HepG2 (cell line): ENCODE measurements at regions not wholly inside any gene's neighbourhood (a gene's known extent, or its start where the extent isn't known, plus 50 kb on each side); places are given as distances from the start of the nearest gene placed in this dataset.

ENCODE experiments used
- ATAC-seq: fragments of 200-7000 bp; cut with Tn5 transposase; 3 replicates; pipeline ENCODE4 v1.9.1; 2020; ENCODE audit warnings: mild to moderate bottlenecking, moderate library complexity
- BruUV-seq: library from RNA; stranded (reverse); fragments of 400-500 nt; replicated peaks from 2 replicates; lab custom pipeline; 2021; lab: Mats Ljungman, UMichigan
- CTCF ChIA-PET: fragments of 300-600 bp; formaldehyde crosslinking; extraction: SDS; loops from one replicate; lab custom pipeline; 2021; ENCODE audit warnings: low total read pairs, inconsistent platforms, low intra/inter-chr PET ratio; lab: Yijun Ruan, JAX
- POLR2A ChIA-PET: fragments of 350-600 bp; sonication (Branson Sonifier 250); formaldehyde crosslinking; loops from one replicate; lab custom pipeline; 2020; ENCODE audit warnings: antibody characterized with exemption, inconsistent platforms; lab: Yijun Ruan, JAX
- DNase-seq: peaks from one replicate; pipeline ENCODE4 v3.0.0-alpha.2; 2015; ENCODE audit warnings: low spot score
- FAIRE-seq: peaks from 3 replicates; lab custom pipeline; 2011; peaks lifted over from hg19 to GRCh38; lab: Jason Lieb, UNC
- H2AFZ ChIP-seq: one replicate; pipeline ENCODE4 v1.6.1; 2011; ENCODE audit warnings: low read length, inconsistent platforms
- H3K27ac ChIP-seq: fragments of 300-600 bp; 3 replicates; pipeline ENCODE4 v1.8.0; 2011; ENCODE audit warnings: mixed run types, mild to moderate bottlenecking, mixed read lengths, low read length, inconsistent platforms; ENCODE audit not compliant: insufficient read depth; ENCODE audit errors: extremely low read length
- H3K27me3 ChIP-seq, 2 experiments: fragments of 200-600 bp in 1 of 2; 2 replicates in 1 of 2; 3 replicates in 1 of 2; pipeline versions ENCODE4 v1.6.0 to v1.8.0; 2011; ENCODE audit warnings: low read length in 2 of 2, mild to moderate bottlenecking in 2 of 2, moderate library complexity in 2 of 2, inconsistent platforms in 1 of 2; ENCODE audit not compliant: insufficient read depth in 2 of 2, control insufficient read depth in 1 of 2
- H3K36me3 ChIP-seq, 2 experiments: fragments of 200-600 bp in 1 of 2; replicated peaks in 1 of 2; 2 replicates in 1 of 2; 3 replicates in 1 of 2; pipeline versions ENCODE4 v1.5.1 to v1.8.0; 2011; ENCODE audit warnings: low read length in 2 of 2, inconsistent platforms in 1 of 2; ENCODE audit not compliant: insufficient read depth in 2 of 2, control insufficient read depth in 1 of 2
- H3K4me1 ChIP-seq: 2 replicates; pipeline ENCODE4 v1.5.1; 2012; ENCODE audit warnings: low read length, inconsistent platforms; ENCODE audit not compliant: insufficient read depth
- H3K4me2 ChIP-seq: 2 replicates; pipeline ENCODE4 v1.6.0; 2011; ENCODE audit warnings: low read depth, low read length, inconsistent platforms
- H3K4me3 ChIP-seq, 3 experiments: fragments of 200-600 bp in 1 of 3; sonication (generic), shearing (Covaris generic) in 1 of 3; replicated peaks in 1 of 3; 2 replicates each; pipeline ENCODE4 v1.5.1; 2011 to 2016; ENCODE audit warnings: low read length in 3 of 3, inconsistent platforms in 2 of 3, low read depth in 2 of 3, mild to moderate bottlenecking in 2 of 3, control low read depth in 1 of 3, mixed read lengths in 1 of 3; ENCODE audit not compliant: insufficient read depth in 1 of 3
- H3K79me2 ChIP-seq: one replicate; pipeline ENCODE4 v1.6.1; 2011; ENCODE audit warnings: low read length, inconsistent platforms; ENCODE audit not compliant: insufficient read depth
- H3K9ac ChIP-seq: 2 replicates; pipeline ENCODE4 v1.6.0; 2011; ENCODE audit warnings: mild to moderate bottlenecking, low read depth, low read length, inconsistent platforms; ENCODE audit not compliant: insufficient read depth
- H3K9me3 ChIP-seq: 2 replicates; pipeline ENCODE4 v1.5.1; 2012; ENCODE audit warnings: mild to moderate bottlenecking, low read length
- H4K20me1 ChIP-seq: 2 replicates; pipeline ENCODE4 v1.6.0; 2011; ENCODE audit warnings: inconsistent platforms, mild to moderate bottlenecking, low read length, moderate library complexity; ENCODE audit not compliant: insufficient read depth
- ATM ChIP-seq: fragments of 450-650 bp; IDR thresholded peaks from 2 replicates; pipeline ENCODE4 v1.7.1; 2017; ENCODE audit warnings: mild to moderate bottlenecking, borderline replicate concordance
- ETS1 ChIP-seq: sonication (generic); formaldehyde crosslinking; IDR thresholded peaks from 2 replicates; pipeline ENCODE4 v1.4.0; 2020; ENCODE audit warnings: missing genetic modification reagents
- JDP2 ChIP-seq: sonication (generic); formaldehyde crosslinking; IDR thresholded peaks from 2 replicates; pipeline ENCODE4 v1.8.1; 2022; ENCODE audit warnings: missing genetic modification reagents, borderline replicate concordance
- KDM1A ChIP-seq: IDR thresholded peaks from 2 replicates; pipeline ENCODE4 v1.6.1; 2016; ENCODE audit warnings: missing compliant biosample characterization
- KDM6A ChIP-seq: IDR thresholded peaks from 2 replicates; pipeline ENCODE4 v1.6.1; 2016; ENCODE audit warnings: low read depth
- MAFG ChIP-seq: sonication (generic); formaldehyde crosslinking; IDR thresholded peaks from 2 replicates; pipeline ENCODE4 v1.5.1; 2020; ENCODE audit warnings: mild to moderate bottlenecking, missing genetic modification reagents
- MAFK ChIP-seq, 2 experiments: IDR thresholded peaks in 1 of 2; conservative IDR thresholded peaks in 1 of 2; 2 replicates each; pipeline ENCODE4 v1.6.1; 2011; ENCODE audit warnings: improper control_type of control experiment in 2 of 2, low read length in 2 of 2
- MAZ ChIP-seq, 2 experiments: sonication (generic) in 1 of 2; formaldehyde crosslinking in 1 of 2; IDR thresholded peaks; 2 replicates each; pipeline versions ENCODE4 v1.5.0 to v1.6.1; 2012 to 2020; ENCODE audit warnings: low read depth in 2 of 2, mild to moderate bottlenecking in 2 of 2, borderline replicate concordance in 1 of 2, improper control_type of control experiment in 1 of 2, low read length in 1 of 2, missing genetic modification reagents in 1 of 2, moderate library complexity in 1 of 2
- MYNN ChIP-seq: sonication (generic); formaldehyde crosslinking; IDR thresholded peaks from 2 replicates; pipeline ENCODE4 v1.4.0; 2020; ENCODE audit warnings: mild to moderate bottlenecking, low read depth, missing genetic modification reagents
- NCOR1 ChIP-seq: fragments of 200-600 bp; sonication (generic); IDR thresholded peaks from 2 replicates; pipeline ENCODE4 v1.7.0; 2017; ENCODE audit warnings: antibody characterized with exemption, low read length, borderline replicate concordance
- SMAD3 ChIP-seq: sonication (generic); formaldehyde crosslinking; IDR thresholded peaks from 2 replicates; pipeline ENCODE4 v1.4.0; 2020; ENCODE audit warnings: missing genetic modification reagents
- SRSF4 ChIP-seq: fragments of 200-400 bp; formaldehyde crosslinking; IDR thresholded peaks from one replicate; pipeline ENCODE4 v1.6.1; 2018; ENCODE audit warnings: mild to moderate bottlenecking, low read depth, low read length, moderate library complexity; ENCODE audit not compliant: poor library complexity, severe bottlenecking
- ZNF101 ChIP-seq: sonication (generic); formaldehyde crosslinking; IDR thresholded peaks from 2 replicates; pipeline ENCODE4 v1.4.0; 2020; ENCODE audit warnings: mild to moderate bottlenecking, low read depth, missing genetic modification reagents, borderline replicate concordance
- ZNF510 ChIP-seq: sonication (generic); formaldehyde crosslinking; IDR thresholded peaks from 2 replicates; pipeline ENCODE4 v1.4.0; 2020; ENCODE audit warnings: low read depth, mild to moderate bottlenecking, missing genetic modification reagents
- ZNF614 ChIP-seq: IDR thresholded peaks from 2 replicates; pipeline ENCODE4 v1.6.1; 2018; ENCODE audit warnings: missing biosample characterization, missing genetic modification reagents, inconsistent platforms, borderline replicate concordance
- ZNF720 ChIP-seq: sonication (generic); formaldehyde crosslinking; IDR thresholded peaks from 2 replicates; pipeline ENCODE4 v1.4.0; 2020; ENCODE audit warnings: missing genetic modification reagents
- ZNF746 ChIP-seq: sonication (generic); formaldehyde crosslinking; IDR thresholded peaks from 2 replicates; pipeline ENCODE4 v1.8.0; 2022; ENCODE audit warnings: mild to moderate bottlenecking, missing genetic modification reagents
- WGBS: methylation state at CpG from one replicate; pipeline ENCODE4 v1.1.6; 2017; ENCODE audit warnings: low lambda C conversion rate; 5-methylcytosine and 5-hydroxymethylcytosine counted together
- in situ Hi-C: cut with HindIII; loops from 2 replicates; pipeline ENCODE4 v1.10.0; 2017; ENCODE audit warnings: low pct_unique_long_range_greater_than_20kb; ENCODE audit not compliant: extremely low pct_ligation_motif_present
- intact Hi-C: fragments of 100-400 bp; cut with micrococcal nuclease; formaldehyde crosslinking; loops from one replicate; pipeline ENCODE4 v1.10.0; 2022; ENCODE audit not compliant: unreplicated experiment
- TF ChIP-seq, protein P1 (sequence below): sonication (generic); formaldehyde crosslinking; IDR thresholded peaks from 2 replicates; pipeline ENCODE4 v1.5.1; 2020; ENCODE audit warnings: mild to moderate bottlenecking, missing genetic modification reagents, moderate library complexity

DNA sequence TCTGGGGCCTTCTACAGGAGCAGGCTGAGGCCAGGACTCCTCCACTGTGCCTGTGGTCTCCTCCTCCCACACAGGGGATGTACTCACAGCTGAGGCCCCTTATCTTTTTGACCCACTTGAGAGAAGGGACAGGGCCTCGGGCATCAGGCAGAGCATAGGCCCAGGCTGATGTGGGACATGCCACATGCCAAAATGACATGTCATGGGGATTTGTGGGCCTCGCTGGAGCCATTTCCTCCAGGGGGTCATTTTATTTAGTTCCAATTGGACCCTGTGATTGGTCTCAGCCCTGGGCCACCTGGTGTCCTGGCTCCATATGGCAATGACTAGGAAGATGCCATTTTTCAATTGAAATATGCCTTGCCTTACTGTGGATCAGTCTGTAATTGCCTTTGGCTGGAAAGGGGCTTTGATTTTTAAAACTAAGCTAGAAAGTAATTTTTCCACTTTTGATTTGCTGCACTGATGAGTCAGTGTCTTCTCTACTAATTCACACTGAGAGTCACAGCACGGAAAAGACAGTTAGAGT lies 171.1 kb upstream of the NAV2 start:
- CTCF ChIA-PET: no interaction called here
- DNase-seq (no peak), FAIRE-seq (no peak), ATAC-seq (no peak)
- Histone ChIP-seq H3K4me3 (no peak overlapping the region), H3K36me3 (no peaks in the 10 kb centered on the region), H3K27me3 (no peaks in the 10 kb centered on the region), H3K27ac (no peak overlapping the region), H4K20me1 (no peaks in the 10 kb centered on the region), H2AFZ (no peak overlapping the region), H3K4me2 (no peak overlapping the region), H3K4me1 (no peaks in the 10 kb centered on the region), H3K9ac (no peak overlapping the region), H3K9me3 (no peaks in the 10 kb centered on the region), H3K79me2 (no peaks in the 10 kb centered on the region)
- intact Hi-C loops (no loop called here), in situ Hi-C loops (no loop called here)
- no TSS peak for BruUV-seq
- 100% methylated on average over 1 of the region's 3 CpGs for WGBS
- TF ChIP-seq SMAD3 (CRISPR knock-in tag) (no peak), MAFG (CRISPR knock-in tag) (no peak), ZNF720 (CRISPR knock-in tag) (no peak), ETS1 (CRISPR knock-in tag) (no peak), MAFK (conservative IDR thresholded peaks at IDR 0.05 in 1 of 2, IDR thresholded peaks at IDR 0.05 in 1 of 2; ENCODE audit: low read length in 2 of 2) (no peak), ZNF614 (CRISPR knock-in tag) (no peak), MAZ (IDR thresholded peaks at IDR 0.05; ENCODE audit: borderline replicate concordance, low read depth, low read length) (no peak), MAZ (CRISPR knock-in tag; IDR thresholded peaks at IDR 0.05; ENCODE audit: low read depth) (no peak), ZNF746 (CRISPR knock-in tag) (no peak), ZNF101 (CRISPR knock-in tag) (no peak), MYNN (CRISPR knock-in tag) (no peak), JDP2 (CRISPR knock-in tag) (no peak), SRSF4 (no peak), KDM1A (CRISPR knock-in tag) (no peak), ZNF510 (CRISPR knock-in tag) (no peak), NCOR1 (no peak), KDM6A (CRISPR knock-in tag) (no peak), ATM (no peak)
- TF ChIP-seq, protein P1, sequence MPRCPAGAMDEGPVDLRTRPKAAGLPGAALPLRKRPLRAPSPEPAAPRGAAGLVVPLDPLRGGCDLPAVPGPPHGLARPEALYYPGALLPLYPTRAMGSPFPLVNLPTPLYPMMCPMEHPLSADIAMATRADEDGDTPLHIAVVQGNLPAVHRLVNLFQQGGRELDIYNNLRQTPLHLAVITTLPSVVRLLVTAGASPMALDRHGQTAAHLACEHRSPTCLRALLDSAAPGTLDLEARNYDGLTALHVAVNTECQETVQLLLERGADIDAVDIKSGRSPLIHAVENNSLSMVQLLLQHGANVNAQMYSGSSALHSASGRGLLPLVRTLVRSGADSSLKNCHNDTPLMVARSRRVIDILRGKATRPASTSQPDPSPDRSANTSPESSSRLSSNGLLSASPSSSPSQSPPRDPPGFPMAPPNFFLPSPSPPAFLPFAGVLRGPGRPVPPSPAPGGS (CRISPR knock-in tag): no peak
- POLR2A ChIA-PET: no interaction called here
